IMR-90 (cell line): ENCODE measurements at regions not wholly inside any gene's neighbourhood (a gene's known extent, or its start where the extent isn't known, plus 50 kb on each side); places are given as distances from the start of the nearest gene placed in this dataset.

Experiments used
- ATAC-seq: fragments of 200-7000 bp; cut with Tn5 transposase; 2 replicates; pipeline ENCODE4 v1.9.1; 2020; ENCODE audit warnings: low read depth, mild to moderate bottlenecking, moderate library complexity
- BruUV-seq: library from RNA; stranded (reverse); fragments of 400-500 nt; replicated peaks from 2 replicates; lab custom pipeline; 2021; lab: Mats Ljungman, UMichigan
- CTCF ChIA-PET: fragments of 300-600 bp; formaldehyde crosslinking; extraction: SDS; loops from one replicate; lab custom pipeline; 2021; ENCODE audit warnings: antibody characterized with exemption; lab: Yijun Ruan, JAX
- POLR2A ChIA-PET: fragments of 300-600 bp; sonication (Branson Sonifier 250); formaldehyde crosslinking; loops from one replicate; lab custom pipeline; 2022; ENCODE audit warnings: antibody characterized with exemption; ENCODE audit not compliant: unreplicated experiment; lab: Charles Lee
- DNase-seq: peaks from one replicate; pipeline ENCODE4 v3.0.0; 2013
- H2AFZ ChIP-seq: replicated peaks from 2 replicates; pipeline ENCODE3; 2013; ENCODE audit warnings: low read length, mild to moderate bottlenecking; ENCODE audit not compliant: poor library complexity
- H2AK5ac ChIP-seq: 2 replicates; pipeline ENCODE4 v1.6.1; 2013; ENCODE audit warnings: low read depth, low read length, inconsistent platforms
- H2AK9ac ChIP-seq: replicated peaks from 2 replicates; pipeline ENCODE3; 2013; ENCODE audit warnings: mild to moderate bottlenecking, low read depth, low read length, moderate library complexity; ENCODE audit not compliant: poor library complexity
- H2BK120ac ChIP-seq: 2 replicates; pipeline ENCODE4 v1.6.1; 2013; ENCODE audit warnings: low read depth, low read length, inconsistent platforms
- H2BK15ac ChIP-seq: 3 replicates; pipeline ENCODE4 v1.6.1; 2013; ENCODE audit warnings: low read depth, low read length, inconsistent platforms
- H2BK20ac ChIP-seq: 2 replicates; pipeline ENCODE4 v1.6.1; 2013; ENCODE audit warnings: low read depth, mild to moderate bottlenecking, inconsistent platforms, low read length, moderate library complexity
- H2BK5ac ChIP-seq: 2 replicates; pipeline ENCODE4 v1.6.1; 2013; ENCODE audit warnings: mild to moderate bottlenecking, low read depth, low read length, inconsistent platforms; ENCODE audit not compliant: poor library complexity, severe bottlenecking
- H3K14ac ChIP-seq: replicated peaks from 2 replicates; pipeline ENCODE4 v1.6.1; 2013; ENCODE audit warnings: low read depth, low read length, inconsistent platforms
- H3K18ac ChIP-seq: 2 replicates; pipeline ENCODE4 v1.6.1; 2013; ENCODE audit warnings: low read depth, low read length, control low read depth
- H3K23ac ChIP-seq: 2 replicates; pipeline ENCODE4 v1.6.1; 2013; ENCODE audit warnings: low read depth, low read length, inconsistent platforms
- H3K27ac ChIP-seq: 2 replicates; pipeline ENCODE4 v1.5.1; 2013; ENCODE audit warnings: mild to moderate bottlenecking, control low read depth, low read length; ENCODE audit not compliant: insufficient read depth
- H3K27me3 ChIP-seq: 2 replicates; pipeline ENCODE4 v1.6.1; 2013; ENCODE audit warnings: low read length; ENCODE audit not compliant: control insufficient read depth, insufficient read depth
- H3K36me3 ChIP-seq: 2 replicates; pipeline ENCODE4 v1.6.1; 2013; ENCODE audit warnings: low read length, mixed read lengths; ENCODE audit not compliant: control insufficient read depth, insufficient read depth
- H3K4ac ChIP-seq: 2 replicates; pipeline ENCODE4 v1.6.1; 2013; ENCODE audit warnings: low read depth, low read length, inconsistent platforms
- H3K4me1 ChIP-seq: 2 replicates; pipeline ENCODE4 v1.6.1; 2013; ENCODE audit warnings: low read length, mixed read lengths; ENCODE audit not compliant: control insufficient read depth, insufficient read depth
- H3K4me2 ChIP-seq: 2 replicates; pipeline ENCODE4 v1.6.1; 2013; ENCODE audit warnings: low read depth, mild to moderate bottlenecking, control low read depth, low read length, moderate library complexity
- H3K4me3 ChIP-seq: 2 replicates; pipeline ENCODE4 v1.5.1; 2013; ENCODE audit warnings: low read depth, mild to moderate bottlenecking, control low read depth, low read length, moderate library complexity; ENCODE audit not compliant: insufficient read depth
- H3K56ac ChIP-seq: 2 replicates; pipeline ENCODE4 v1.6.1; 2013; ENCODE audit warnings: low read length, inconsistent platforms; ENCODE audit not compliant: insufficient read depth; ENCODE audit errors: extremely low read depth
- H3K79me1 ChIP-seq, 2 experiments: 2 replicates each; pipeline ENCODE4 v1.6.1; 2013; ENCODE audit warnings: low read length in 2 of 2, inconsistent platforms in 1 of 2, low read depth in 1 of 2
- H3K9ac ChIP-seq: 2 replicates; pipeline ENCODE4 v1.6.1; 2013; ENCODE audit warnings: low read depth, low read length, control low read depth
- H3K9me1 ChIP-seq: 2 replicates; pipeline ENCODE4 v1.6.1; 2013; ENCODE audit warnings: low read length, inconsistent platforms; ENCODE audit not compliant: insufficient read depth
- H3K9me3 ChIP-seq: 2 replicates; pipeline ENCODE4 v1.6.1; 2013; ENCODE audit warnings: low read length; ENCODE audit not compliant: control insufficient read depth, insufficient read depth
- H4K20me1 ChIP-seq: 2 replicates; pipeline ENCODE4 v1.6.1; 2013; ENCODE audit warnings: low read length, inconsistent platforms; ENCODE audit not compliant: insufficient read depth
- H4K5ac ChIP-seq: 2 replicates; pipeline ENCODE4 v1.6.1; 2013; ENCODE audit warnings: mild to moderate bottlenecking, low read depth, low read length, control low read depth
- H4K8ac ChIP-seq, 2 experiments: 2 replicates each; pipeline ENCODE4 v1.6.1; 2013; ENCODE audit warnings: low read depth in 2 of 2, low read length in 2 of 2, control low read depth in 1 of 2, inconsistent platforms in 1 of 2
- H4K91ac ChIP-seq: 2 replicates; pipeline ENCODE4 v1.6.1; 2013; ENCODE audit warnings: low read depth, low read length, inconsistent platforms; ENCODE audit not compliant: insufficient read depth
- ELK1 ChIP-seq: fragments of 150-350 bp; IDR thresholded peaks from 2 replicates; pipeline ENCODE4 v1.6.1; 2016; ENCODE audit warnings: low read depth, mild to moderate bottlenecking, low read length, moderate library complexity, borderline replicate concordance
- FOS ChIP-seq: fragments of 150-350 bp; IDR thresholded peaks from 2 replicates; pipeline ENCODE4 v1.6.1; 2016; ENCODE audit warnings: low read depth, low read length
- MAFK ChIP-seq: IDR thresholded peaks from 2 replicates; pipeline ENCODE4 v1.6.1; 2012; ENCODE audit warnings: low read depth, low read length, improper control_type of control experiment
- MXI1 ChIP-seq: IDR thresholded peaks from 2 replicates; pipeline ENCODE4 v1.6.1; 2012; ENCODE audit warnings: low read depth, mild to moderate bottlenecking, low read length, moderate library complexity, borderline replicate concordance
- NFE2L2 ChIP-seq: fragments of 150-350 bp; IDR thresholded peaks from 2 replicates; pipeline ENCODE4 v1.6.1; 2016; ENCODE audit warnings: low read depth, mild to moderate bottlenecking, low read length
- SMC3 ChIP-seq: fragments of 150-350 bp; IDR thresholded peaks from 2 replicates; pipeline ENCODE4 v1.6.1; 2016; ENCODE audit warnings: low read depth, mild to moderate bottlenecking, antibody characterized with exemption, low read length, moderate library complexity
- USF2 ChIP-seq: fragments of 150-350 bp; IDR thresholded peaks from 2 replicates; pipeline ENCODE4 v1.6.1; 2017; ENCODE audit warnings: mild to moderate bottlenecking, antibody characterized with exemption, low read length, low read depth
- WGBS, 2 experiments: methylation state at CpG; one replicate each; pipeline versions ENCODE4 v1.1.5 to v1.1.7; 2013; ENCODE audit warnings: missing lambda C conversion rate in 2 of 2; ENCODE audit not compliant: insufficient read length in 1 of 2; ENCODE audit errors: extremely low coverage in 2 of 2; 5-methylcytosine and 5-hydroxymethylcytosine counted together
- dilution Hi-C: fragments of 300-500 bp; cut with HindIII; formaldehyde crosslinking; loops from one replicate; pipeline ENCODE4 v1.14.3; 2018; ENCODE audit warnings: low sequenced_read_pairs; ENCODE audit not compliant: unreplicated experiment
- in situ Hi-C: fragments of 300-500 bp; cut with MboI; formaldehyde crosslinking; loops from 3 replicates; pipeline ENCODE4 v1.14.3; 2019; ENCODE audit warnings: low sequenced_read_pairs, inconsistent platforms, mixed read lengths
- intact Hi-C: fragments of 100-400 bp; cut with micrococcal nuclease; formaldehyde crosslinking; loops from 2 replicates; pipeline ENCODE4 v1.10.0; 2022

- no peak for DNase-seq
- in situ Hi-C loops (no loop called here), dilution Hi-C loops (no loop called here), intact Hi-C loops (no loop called here)
- Histone ChIP-seq H4K5ac (no peak overlapping the region), H2BK120ac (no peak overlapping the region), H3K9me1 (no peaks in the 10 kb centered on the region), H3K23ac (no peak overlapping the region), H3K14ac (no peak overlapping the region), H3K79me1 (no peaks in the 10 kb centered on the region), H3K36me3 (no peaks in the 10 kb centered on the region), H2AFZ (no peak overlapping the region), H3K27ac (no peak overlapping the region), H3K56ac (no peak overlapping the region), H2BK20ac (no peak overlapping the region), H2BK5ac (no peak overlapping the region), H4K91ac (no peak overlapping the region), H3K4me2 (no peak overlapping the region), H3K4ac (no peak overlapping the region), H4K20me1 (no peaks in the 10 kb centered on the region), H3K9me3 (peaks cover 4% of the 10 kb centered on the region), H2BK15ac (no peak overlapping the region), H3K4me1 (no peaks in the 10 kb centered on the region), H2AK9ac (no peak overlapping the region), H3K9ac (no peak overlapping the region), H3K27me3 (no peaks in the 10 kb centered on the region), H3K18ac (no peak overlapping the region), H3K4me3 (no peak overlapping the region), H4K8ac (no peak overlapping the region), H2AK5ac (no peak overlapping the region)
- TF ChIP-seq USF2 (no peak), SMC3 (no peak), FOS (no peak), ELK1 (no peak), MXI1 (no peak), MAFK (peak; percentile 70), NFE2L2 (no peak)
- CTCF ChIA-PET, result no interaction called here
- WGBS, 2 experiments, result 100% methylated on average over 1 of the region's 5 CpGs; no CpG with 5 or more reads in 1 of the 2 experiments
- POLR2A ChIA-PET, result no interaction called here
- BruUV-seq, result no TSS peak
- no peak for ATAC-seq
These were observed 537.1 kb upstream of the CDH18 start for GRCh38 chr5:20524991-20525529.
